ENCODE measurements at regions not wholly inside any gene's neighbourhood (a gene's known extent, or its start where the extent isn't known, plus 50 kb on each side); places are given as distances from the start of the nearest gene placed in this dataset.
A peak's percentile ranks its signal among the peaks of the same experiment; 100 is the strongest.
"Not testable (repeated sequence)": the region's sequence is repeated elsewhere in the genome, so short reads cannot be mapped to it uniquely, and the experiment has no call there.

GRCh38 chr1:178581351-178582303 lies 68.7 kb downstream of the TEX35 start:
- no peak for TF ChIP-seq CTCF (IDR thresholded peaks at IDR 0.05; ENCODE audit: borderline replicate concordance, extremely low read depth, insufficient read depth)
- H3K4me3 ChIP-seq (ENCODE audit: low read length in 3 of 3) = no peak overlapping the region
- DNase-seq (peak in 4 of 5 donors; percentile 73 to 85 (median 76)), FAIRE-seq (no peak)
- H3K9me3 ChIP-seq (ENCODE audit: control insufficient read depth in 2 of 3, insufficient read depth in 1 of 3, low read length in 3 of 3) = no peaks in the 10 kb centered on the region
- H3K9ac ChIP-seq (ENCODE audit: low read length in 3 of 3) = no peak overlapping the region
- no peaks in the 10 kb centered on the region for H3K4me1 ChIP-seq (ENCODE audit: control insufficient read depth in 2 of 3, insufficient read depth in 2 of 3, low read depth in 1 of 3, low read length in 3 of 3)
- no peaks in the 10 kb centered on the region for H3K27me3 ChIP-seq (ENCODE audit: control insufficient read depth, insufficient read depth, low read length)
- intact Hi-C loops (cut with DNase I) = no loop called here
- no peaks in the 10 kb centered on the region for H3K36me3 ChIP-seq (ENCODE audit: control insufficient read depth in 2 of 3, insufficient read depth in 3 of 3, low read length in 3 of 3)
- no peak overlapping the region for H3K27ac ChIP-seq (ENCODE audit: low read depth in 2 of 2, low read length in 2 of 2)

- H3K27me3 ChIP-seq (ENCODE audit: control insufficient read depth, insufficient read depth, low read length) = no peaks in the 10 kb centered on the region
- no peaks in the 10 kb centered on the region for H3K9me3 ChIP-seq (ENCODE audit: control insufficient read depth in 2 of 3, insufficient read depth in 1 of 3, low read length in 3 of 3)
- no peak overlapping the region for H3K4me3 ChIP-seq (ENCODE audit: low read length in 3 of 3)
- H3K4me1 ChIP-seq (ENCODE audit: control insufficient read depth in 2 of 3, insufficient read depth in 2 of 3, low read depth in 1 of 3, low read length in 3 of 3) = no peaks in the 10 kb centered on the region
- no peaks in the 10 kb centered on the region for H3K36me3 ChIP-seq (ENCODE audit: control insufficient read depth in 2 of 3, insufficient read depth in 3 of 3, low read length in 3 of 3)
- no peak overlapping the region for H3K27ac ChIP-seq (ENCODE audit: low read depth in 2 of 2, low read length in 2 of 2)
- intact Hi-C loops (cut with DNase I) = no loop called here
- no peak for TF ChIP-seq CTCF (IDR thresholded peaks at IDR 0.05; ENCODE audit: borderline replicate concordance, extremely low read depth, insufficient read depth)
- FAIRE-seq (no peak), DNase-seq (no peak)
- no peak overlapping the region for H3K9ac ChIP-seq (ENCODE audit: low read length in 3 of 3)
These were observed 74.2 kb downstream of the TEX35 start for GRCh38 chr1:178587096-178587495.

- no peak for FAIRE-seq
- no peaks in the 10 kb centered on the region for H3K36me3 ChIP-seq (ENCODE audit: control insufficient read depth in 2 of 3, insufficient read depth in 3 of 3, low read length in 3 of 3)
- no peak for TF ChIP-seq CTCF (IDR thresholded peaks at IDR 0.05; ENCODE audit: borderline replicate concordance, extremely low read depth, insufficient read depth)
These were observed 75.1 kb downstream of the TEX35 start for GRCh38 chr1:178587975-178588374.

GRCh38 chr1:178589042-178589441 lies 76.1 kb downstream of the TEX35 start:
- H3K9me3 ChIP-seq (ENCODE audit: control insufficient read depth in 2 of 3, insufficient read depth in 1 of 3, low read length in 3 of 3); FAIRE-seq: not testable (repeated sequence)

More at GRCh38 chr1:178587975-178588374, 75.1 kb downstream of the TEX35 start:
- Histone ChIP-seq H3K27ac (ENCODE audit: low read depth in 2 of 2, low read length in 2 of 2) (no peak overlapping the region), H3K4me3 (ENCODE audit: low read length in 3 of 3) (no peak overlapping the region), H3K27me3 (ENCODE audit: control insufficient read depth, insufficient read depth, low read length) (no peaks in the 10 kb centered on the region), H3K9ac (ENCODE audit: low read length in 3 of 3) (no peak overlapping the region), H3K9me3 (ENCODE audit: control insufficient read depth in 2 of 3, insufficient read depth in 1 of 3, low read length in 3 of 3) (no peaks in the 10 kb centered on the region), H3K4me1 (ENCODE audit: control insufficient read depth in 2 of 3, insufficient read depth in 2 of 3, low read depth in 1 of 3, low read length in 3 of 3) (no peaks in the 10 kb centered on the region)
- intact Hi-C loops (cut with DNase I) = no loop called here
- DNase-seq = no peak

GRCh38 chr1:178591811-178592210 lies 78.9 kb downstream of the TEX35 start:
- FAIRE-seq; H3K36me3 ChIP-seq (ENCODE audit: control insufficient read depth in 2 of 3, insufficient read depth in 3 of 3, low read length in 3 of 3); H3K27me3 ChIP-seq (ENCODE audit: control insufficient read depth, insufficient read depth, low read length); DNase-seq; intact Hi-C loops (cut with DNase I); H3K27ac ChIP-seq (ENCODE audit: low read depth in 2 of 2, low read length in 2 of 2); H3K4me3 ChIP-seq (ENCODE audit: low read length in 3 of 3); H3K4me1 ChIP-seq (ENCODE audit: control insufficient read depth in 2 of 3, insufficient read depth in 2 of 3, low read depth in 1 of 3, low read length in 3 of 3); H3K9ac ChIP-seq (ENCODE audit: low read length in 3 of 3); H3K9me3 ChIP-seq (ENCODE audit: control insufficient read depth in 2 of 3, insufficient read depth in 1 of 3, low read length in 3 of 3): not testable (repeated sequence)

More at GRCh38 chr1:178589042-178589441, 76.1 kb downstream of the TEX35 start:
- H3K4me3 ChIP-seq (ENCODE audit: low read length in 3 of 3); H3K4me1 ChIP-seq (ENCODE audit: control insufficient read depth in 2 of 3, insufficient read depth in 2 of 3, low read depth in 1 of 3, low read length in 3 of 3); H3K27ac ChIP-seq (ENCODE audit: low read depth in 2 of 2, low read length in 2 of 2); H3K36me3 ChIP-seq (ENCODE audit: control insufficient read depth in 2 of 3, insufficient read depth in 3 of 3, low read length in 3 of 3); H3K9ac ChIP-seq (ENCODE audit: low read length in 3 of 3); H3K27me3 ChIP-seq (ENCODE audit: control insufficient read depth, insufficient read depth, low read length); intact Hi-C loops (cut with DNase I); DNase-seq: not testable (repeated sequence)

Measured in kidney (tissue), 13 donors.